Keratinocyte (primary cell): ENCODE measurements at regions not wholly inside any gene's neighbourhood (a gene's known extent, or its start where the extent isn't known, plus 50 kb on each side); places are given as distances from the start of the nearest gene placed in this dataset.

ENCODE experiments used
- EZH2 ChIP-seq: IDR thresholded peaks from one replicate; pipeline ENCODE4 v1.6.1; 2012; ENCODE audit warnings: inconsistent platforms, mild to moderate bottlenecking, low read length, moderate library complexity
- TF ChIP-seq, protein P1 (sequence below), 3 experiments: IDR thresholded peaks in 1 of 3; conservative IDR thresholded peaks in 1 of 3; optimal IDR thresholded peaks in 1 of 3; 2 replicates in 2 of 3; 3 replicates in 1 of 3; pipeline versions ENCODE3 to v1.5.1; 2011; ENCODE audit warnings: low read length in 3 of 3, mild to moderate bottlenecking in 3 of 3, moderate library complexity in 2 of 3, control low read depth in 1 of 3, inconsistent platforms in 1 of 3; ENCODE audit not compliant: insufficient read depth in 2 of 3; ENCODE audit errors: extremely low read depth in 1 of 3

DNA sequence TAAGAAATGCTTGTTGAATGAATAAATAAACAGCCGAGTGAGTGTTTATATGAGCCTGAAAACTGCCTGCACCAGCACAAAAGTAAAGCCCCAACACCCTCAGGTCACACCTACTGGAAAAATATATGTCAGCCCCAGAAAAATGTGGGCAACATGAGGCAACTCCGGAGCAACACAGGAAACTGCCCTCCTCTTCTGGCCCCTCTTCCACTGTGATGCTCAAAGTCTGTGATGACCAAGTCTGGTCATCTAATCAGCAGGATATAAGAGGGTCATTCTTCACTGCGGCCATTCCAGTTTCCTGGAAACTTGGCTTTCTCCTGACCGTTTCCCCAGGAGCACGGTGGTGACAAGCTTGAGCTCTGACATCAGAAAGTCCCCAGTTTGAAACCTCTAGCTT is 159.6 kb upstream of the PZP start:
- TF ChIP-seq, protein P1, sequence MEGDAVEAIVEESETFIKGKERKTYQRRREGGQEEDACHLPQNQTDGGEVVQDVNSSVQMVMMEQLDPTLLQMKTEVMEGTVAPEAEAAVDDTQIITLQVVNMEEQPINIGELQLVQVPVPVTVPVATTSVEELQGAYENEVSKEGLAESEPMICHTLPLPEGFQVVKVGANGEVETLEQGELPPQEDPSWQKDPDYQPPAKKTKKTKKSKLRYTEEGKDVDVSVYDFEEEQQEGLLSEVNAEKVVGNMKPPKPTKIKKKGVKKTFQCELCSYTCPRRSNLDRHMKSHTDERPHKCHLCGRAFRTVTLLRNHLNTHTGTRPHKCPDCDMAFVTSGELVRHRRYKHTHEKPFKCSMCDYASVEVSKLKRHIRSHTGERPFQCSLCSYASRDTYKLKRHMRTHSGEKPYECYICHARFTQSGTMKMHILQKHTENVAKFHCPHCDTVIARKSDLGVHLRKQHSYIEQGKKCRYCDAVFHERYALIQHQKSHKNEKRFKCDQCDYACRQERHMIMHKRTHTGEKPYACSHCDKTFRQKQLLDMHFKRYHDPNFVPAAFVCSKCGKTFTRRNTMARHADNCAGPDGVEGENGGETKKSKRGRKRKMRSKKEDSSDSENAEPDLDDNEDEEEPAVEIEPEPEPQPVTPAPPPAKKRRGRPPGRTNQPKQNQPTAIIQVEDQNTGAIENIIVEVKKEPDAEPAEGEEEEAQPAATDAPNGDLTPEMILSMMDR (optimal IDR thresholded peaks at IDR 0.05 in 1 of 3, IDR thresholded peaks at IDR 0.05 in 1 of 3, conservative IDR thresholded peaks at IDR 0.05 in 1 of 3; ENCODE audit: extremely low read depth in 1 of 3, insufficient read depth in 2 of 3, low read length in 3 of 3): no peak
- TF ChIP-seq EZH2: no peak
